ENCODE measurements at regions not wholly inside any gene's neighbourhood (a gene's known extent, or its start where the extent isn't known, plus 50 kb on each side); places are given as distances from the start of the nearest gene placed in this dataset.

DNA sequence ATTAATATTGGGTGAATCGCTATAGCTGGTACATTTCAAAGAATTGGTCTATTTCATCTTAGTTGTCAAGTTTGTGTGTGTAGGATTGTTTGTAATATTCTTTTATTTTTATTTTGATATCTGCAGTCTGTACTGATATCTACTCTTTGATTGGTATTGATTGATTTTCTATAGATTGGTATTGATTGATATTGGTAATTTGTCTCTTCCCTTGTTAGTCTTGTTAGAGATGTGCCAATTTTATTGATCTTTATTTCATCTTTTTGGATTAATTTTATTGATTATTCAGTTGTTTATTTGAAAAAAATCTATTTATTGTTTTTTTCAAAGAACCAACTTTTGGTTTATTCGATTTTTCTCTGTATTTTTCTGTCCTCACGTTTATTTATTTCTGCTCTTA is 61.4 kb downstream of the TM2D3 start:
- no peak overlapping the region for H3K4me3 ChIP-seq (ENCODE audit: low read depth, low read length)
- no peak for TF ChIP-seq MYC (IDR thresholded peaks at IDR 0.05; ENCODE audit: low read depth, low read length)
- TF ChIP-seq MAX (IDR thresholded peaks at IDR 0.05; ENCODE audit: low read depth, low read length): no peak
- no peak for TF ChIP-seq POLR2A (IDR thresholded peaks at IDR 0.05; ENCODE audit: extremely low read depth, insufficient read length)
- TF ChIP-seq, protein P1, sequence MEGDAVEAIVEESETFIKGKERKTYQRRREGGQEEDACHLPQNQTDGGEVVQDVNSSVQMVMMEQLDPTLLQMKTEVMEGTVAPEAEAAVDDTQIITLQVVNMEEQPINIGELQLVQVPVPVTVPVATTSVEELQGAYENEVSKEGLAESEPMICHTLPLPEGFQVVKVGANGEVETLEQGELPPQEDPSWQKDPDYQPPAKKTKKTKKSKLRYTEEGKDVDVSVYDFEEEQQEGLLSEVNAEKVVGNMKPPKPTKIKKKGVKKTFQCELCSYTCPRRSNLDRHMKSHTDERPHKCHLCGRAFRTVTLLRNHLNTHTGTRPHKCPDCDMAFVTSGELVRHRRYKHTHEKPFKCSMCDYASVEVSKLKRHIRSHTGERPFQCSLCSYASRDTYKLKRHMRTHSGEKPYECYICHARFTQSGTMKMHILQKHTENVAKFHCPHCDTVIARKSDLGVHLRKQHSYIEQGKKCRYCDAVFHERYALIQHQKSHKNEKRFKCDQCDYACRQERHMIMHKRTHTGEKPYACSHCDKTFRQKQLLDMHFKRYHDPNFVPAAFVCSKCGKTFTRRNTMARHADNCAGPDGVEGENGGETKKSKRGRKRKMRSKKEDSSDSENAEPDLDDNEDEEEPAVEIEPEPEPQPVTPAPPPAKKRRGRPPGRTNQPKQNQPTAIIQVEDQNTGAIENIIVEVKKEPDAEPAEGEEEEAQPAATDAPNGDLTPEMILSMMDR (IDR thresholded peaks at IDR 0.05; ENCODE audit: low read depth, low read length): no peak
- DNase-seq (ENCODE audit: low read depth): no peak

DNA sequence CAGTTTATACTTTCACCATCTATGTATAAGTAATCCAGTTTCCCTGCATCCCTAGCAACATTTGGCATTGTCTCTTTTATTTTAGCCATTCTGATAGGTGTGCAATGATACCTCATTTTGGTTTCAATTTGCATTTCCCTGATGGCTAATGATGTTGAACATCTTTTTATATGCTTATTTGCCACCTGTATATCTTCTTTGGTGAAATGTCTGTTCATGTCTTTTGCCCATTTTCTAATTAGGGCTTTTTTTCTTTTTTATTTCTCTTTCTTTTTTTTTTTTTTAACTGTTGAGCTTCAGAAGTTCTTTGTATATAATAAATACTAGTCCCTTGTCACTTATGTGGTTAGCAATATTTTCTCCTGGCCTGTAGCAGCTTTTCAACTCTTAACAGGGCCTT is 68.9 kb downstream of the TM2D3 start:
- TF ChIP-seq POLR2A (IDR thresholded peaks at IDR 0.05; ENCODE audit: extremely low read depth, insufficient read length): no peak
- no peak for TF ChIP-seq MAX (IDR thresholded peaks at IDR 0.05; ENCODE audit: low read depth, low read length)
- TF ChIP-seq MYC (IDR thresholded peaks at IDR 0.05; ENCODE audit: low read depth, low read length): no peak
- TF ChIP-seq, protein P1 (IDR thresholded peaks at IDR 0.05; ENCODE audit: low read depth, low read length): no peak
- DNase-seq (ENCODE audit: low read depth): no peak
- no peak overlapping the region for H3K4me3 ChIP-seq (ENCODE audit: low read depth, low read length)

DNA sequence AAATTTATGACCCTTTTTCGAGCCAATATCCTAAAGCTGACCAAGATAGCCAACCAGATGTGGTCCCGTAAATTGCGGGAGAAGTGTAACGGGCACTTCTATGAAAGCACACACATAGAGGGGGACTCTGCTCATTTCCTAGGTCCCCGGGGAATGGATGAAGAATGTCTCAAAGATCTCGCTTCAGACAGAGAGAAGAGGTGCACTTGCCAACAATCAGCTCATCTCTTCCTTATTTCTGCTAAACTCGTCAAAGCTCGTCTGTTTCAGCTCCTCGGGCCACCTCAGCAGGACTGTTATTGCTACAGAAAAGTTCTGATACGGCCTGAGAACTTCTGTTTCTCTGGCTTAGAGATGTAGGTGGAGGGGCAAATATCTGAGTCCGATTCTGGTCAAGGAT is 71.8 kb downstream of the TM2D3 start:
- TF ChIP-seq MAX (IDR thresholded peaks at IDR 0.05; ENCODE audit: low read depth, low read length) (no peak), POLR2A (IDR thresholded peaks at IDR 0.05; ENCODE audit: extremely low read depth, insufficient read length) (no peak), MYC (IDR thresholded peaks at IDR 0.05; ENCODE audit: low read depth, low read length) (no peak)
- TF ChIP-seq, protein P1 (IDR thresholded peaks at IDR 0.05; ENCODE audit: low read depth, low read length): no peak
- no peak overlapping the region for H3K4me3 ChIP-seq (ENCODE audit: low read depth, low read length)
- no peak for DNase-seq (ENCODE audit: low read depth)

- no peak overlapping the region for H3K4me3 ChIP-seq (ENCODE audit: low read depth, low read length)
- DNase-seq (ENCODE audit: low read depth): no peak
- no peak for TF ChIP-seq MAX (IDR thresholded peaks at IDR 0.05; ENCODE audit: low read depth, low read length)
- TF ChIP-seq POLR2A (IDR thresholded peaks at IDR 0.05; ENCODE audit: extremely low read depth, insufficient read length): no peak
- TF ChIP-seq MYC (IDR thresholded peaks at IDR 0.05; ENCODE audit: low read depth, low read length): no peak
- TF ChIP-seq, protein P1 (IDR thresholded peaks at IDR 0.05; ENCODE audit: low read depth, low read length): no peak
Measured at GRCh38 chr15:101579631-101580163, 72.5 kb downstream of the TM2D3 start.

GRCh38 chr15:101578443-101578894 is 73.7 kb downstream of the TM2D3 start:
- peak; percentile 80 for DNase-seq (ENCODE audit: low read depth)
- no peak overlapping the region for H3K4me3 ChIP-seq (ENCODE audit: low read depth, low read length)
- no peak for TF ChIP-seq MYC (IDR thresholded peaks at IDR 0.05; ENCODE audit: low read depth, low read length)
- TF ChIP-seq POLR2A (IDR thresholded peaks at IDR 0.05; ENCODE audit: extremely low read depth, insufficient read length): no peak
- TF ChIP-seq MAX (IDR thresholded peaks at IDR 0.05; ENCODE audit: low read depth, low read length): peak; percentile 61; the same call in 1 of the 2 replicates
- TF ChIP-seq, protein P1 (IDR thresholded peaks at IDR 0.05; ENCODE audit: low read depth, low read length): peak; percentile 78
